Peyer's patch (tissue), 4 donors: ENCODE measurements at regions not wholly inside any gene's neighbourhood (a gene's known extent, or its start where the extent isn't known, plus 50 kb on each side); places are given as distances from the start of the nearest gene placed in this dataset.

Source experiments
- DNase-seq, 3 donors: peaks; one replicate each; pipeline ENCODE4 v3.0.0-alpha.2; 2017 to 2019
- H3K27ac ChIP-seq, 4 donors: fragments of 200-600 bp; sonication (generic); one replicate each; pipeline ENCODE4 v1.5.1; 2016 to 2019
- H3K27me3 ChIP-seq, 2 donors: fragments of 200-600 bp; sonication (generic); one replicate each; pipeline ENCODE4 v1.5.1; 2019
- H3K36me3 ChIP-seq, 3 donors: fragments of 200-600 bp; sonication (generic); one replicate each; pipeline ENCODE4 v1.5.1; 2016 to 2019
- H3K4me1 ChIP-seq, 4 donors: fragments of 200-600 bp; sonication (generic); one replicate each; pipeline ENCODE4 v1.5.1; 2016 to 2019
- H3K4me3 ChIP-seq, 4 donors: fragments of 200-600 bp; sonication (generic); 1 replicate in 3 of 4; 2 replicates in 1 of 4; pipeline ENCODE4 v1.5.1; 2016 to 2019; ENCODE audit warnings: mild to moderate bottlenecking in 1 of 4
- H3K9me3 ChIP-seq, 4 donors: fragments of 200-600 bp; sonication (generic); one replicate each; pipeline ENCODE4 v1.5.1; 2016 to 2019; ENCODE audit warnings: mild to moderate bottlenecking in 1 of 4
- CTCF ChIP-seq, 6 experiments: fragments of 450-650 bp in 4 of 6; fragments of 200-600 bp in 2 of 6; sonication (generic) in 1 of 6; IDR thresholded peaks; one replicate each; pipeline ENCODE4 v1.5.1; 2017 to 2019; ENCODE audit warnings: antibody characterized with exemption in 6 of 6, mild to moderate bottlenecking in 3 of 6, moderate library complexity in 1 of 6
- POLR2A ChIP-seq, 2 donors: fragments of 450-650 bp; IDR thresholded peaks; one replicate each; pipeline ENCODE4 v1.5.1; 2017; ENCODE audit warnings: antibody characterized with exemption in 2 of 2, mild to moderate bottlenecking in 2 of 2, moderate library complexity in 2 of 2

- Histone ChIP-seq H3K4me1 (no peaks in the 10 kb centered on the region), H3K4me3 (no peak overlapping the region), H3K9me3 (peaks cover 0 to 11% (median 3%) of the 10 kb centered on the region in 4 donors), H3K36me3 (no peaks in the 10 kb centered on the region), H3K27ac (no peak overlapping the region), H3K27me3 (no peaks in the 10 kb centered on the region)
- no peak for DNase-seq
- TF ChIP-seq POLR2A (IDR thresholded peaks at IDR 0.05) (no peak), CTCF (IDR thresholded peaks at IDR 0.05) (no peak)
These were observed 2275.5 kb downstream of the TP53TG3F start for GRCh38 chr16:35734728-35735402.

- Histone ChIP-seq H3K27me3 (no peaks in the 10 kb centered on the region), H3K27ac (no peak overlapping the region), H3K36me3 (no peaks in the 10 kb centered on the region), H3K4me1 (no peaks in the 10 kb centered on the region), H3K9me3 (peaks cover 0 to 11% (median 2%) of the 10 kb centered on the region in 4 donors), H3K4me3 (no peak overlapping the region)
- no peak for DNase-seq
- TF ChIP-seq CTCF (IDR thresholded peaks at IDR 0.05) (no peak), POLR2A (IDR thresholded peaks at IDR 0.05) (no peak)
These were observed 2276.2 kb downstream of the TP53TG3F start for GRCh38 chr16:35735403-35736251.

- H3K27ac ChIP-seq, result no peak overlapping the region
- no peaks in the 10 kb centered on the region for H3K36me3 ChIP-seq
- H3K27me3 ChIP-seq, result no peaks in the 10 kb centered on the region
- peaks cover 0 to 11% (median 2%) of the 10 kb centered on the region in 4 donors for H3K9me3 ChIP-seq
- TF ChIP-seq CTCF (IDR thresholded peaks at IDR 0.05), result no peak
- TF ChIP-seq POLR2A (IDR thresholded peaks at IDR 0.05), result no peak
- H3K4me1 ChIP-seq, result no peaks in the 10 kb centered on the region
- H3K4me3 ChIP-seq, result no peak overlapping the region
- no peak for DNase-seq
These were observed 2277.1 kb downstream of the TP53TG3F start for GRCh38 chr16:35736546-35736945.

- Histone ChIP-seq H3K27ac (no peak overlapping the region), H3K27me3 (no peaks in the 10 kb centered on the region), H3K4me1 (no peaks in the 10 kb centered on the region), H3K9me3 (peaks cover 0 to 11% (median 2%) of the 10 kb centered on the region in 4 donors), H3K4me3 (no peak overlapping the region), H3K36me3 (no peaks in the 10 kb centered on the region)
- no peak for TF ChIP-seq CTCF (IDR thresholded peaks at IDR 0.05)
- DNase-seq, result no peak
These were observed 2277.7 kb downstream of the TP53TG3F start for GRCh38 chr16:35737076-35737475.

- Histone ChIP-seq H3K27me3 (no peaks in the 10 kb centered on the region), H3K4me1 (no peaks in the 10 kb centered on the region), H3K36me3 (no peaks in the 10 kb centered on the region), H3K9me3 (peaks cover 0 to 7% (median 3%) of the 10 kb centered on the region in 4 donors), H3K4me3 (no peak overlapping the region), H3K27ac (no peak overlapping the region)
- TF ChIP-seq POLR2A (IDR thresholded peaks at IDR 0.05) (no peak), CTCF (IDR thresholded peaks at IDR 0.05) (no peak)
- no peak for DNase-seq
These were observed 2282.1 kb downstream of the TP53TG3F start for GRCh38 chr16:35741546-35741945.
